Upper lobe of left lung (tissue), 4 donors: ENCODE measurements at regions not wholly inside any gene's neighbourhood (a gene's known extent, or its start where the extent isn't known, plus 50 kb on each side); places are given as distances from the start of the nearest gene placed in this dataset.

Experiments
- POLR2A ChIP-seq, 4 donors: fragments of 450-650 bp; IDR thresholded peaks; one replicate each; pipeline ENCODE4 v1.5.1; 2016 to 2017; ENCODE audit warnings: antibody characterized with exemption in 4 of 4, mild to moderate bottlenecking in 2 of 4
- POLR2AphosphoS5 ChIP-seq, 2 donors: sonication (generic); formaldehyde crosslinking; IDR thresholded peaks; one replicate each; pipeline ENCODE4 v1.5.1; 2017; ENCODE audit warnings: antibody characterized with exemption in 2 of 2
- TF ChIP-seq, protein P1 (sequence below), 6 experiments: fragments of 450-650 bp in 4 of 6; fragments of 200-600 bp in 2 of 6; sonication (generic) in 2 of 6; IDR thresholded peaks; one replicate each; pipeline ENCODE4 v1.5.1; 2016 to 2019; ENCODE audit warnings: antibody characterized with exemption in 6 of 6

DNA sequence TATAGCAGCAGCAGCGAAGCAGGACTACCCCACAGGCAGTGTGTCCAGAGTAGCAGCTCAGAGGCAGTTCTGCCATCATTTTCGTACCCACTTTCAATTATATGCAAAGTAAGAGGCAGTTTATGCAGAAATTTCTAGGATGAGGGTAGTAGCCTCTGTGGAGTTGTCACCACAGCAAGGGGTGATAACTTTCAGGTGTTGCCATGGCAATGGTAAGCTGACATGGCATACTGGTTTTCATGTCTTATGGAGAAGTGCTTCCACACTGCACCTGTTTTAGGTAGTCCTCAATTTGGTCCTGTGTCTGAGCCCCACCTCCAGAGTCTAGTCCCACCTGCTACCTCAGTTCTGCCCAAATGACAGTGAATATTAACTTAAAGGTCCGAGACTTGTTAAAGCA, 133.3 kb upstream of the SYT6 start:
- TF ChIP-seq, protein P1, sequence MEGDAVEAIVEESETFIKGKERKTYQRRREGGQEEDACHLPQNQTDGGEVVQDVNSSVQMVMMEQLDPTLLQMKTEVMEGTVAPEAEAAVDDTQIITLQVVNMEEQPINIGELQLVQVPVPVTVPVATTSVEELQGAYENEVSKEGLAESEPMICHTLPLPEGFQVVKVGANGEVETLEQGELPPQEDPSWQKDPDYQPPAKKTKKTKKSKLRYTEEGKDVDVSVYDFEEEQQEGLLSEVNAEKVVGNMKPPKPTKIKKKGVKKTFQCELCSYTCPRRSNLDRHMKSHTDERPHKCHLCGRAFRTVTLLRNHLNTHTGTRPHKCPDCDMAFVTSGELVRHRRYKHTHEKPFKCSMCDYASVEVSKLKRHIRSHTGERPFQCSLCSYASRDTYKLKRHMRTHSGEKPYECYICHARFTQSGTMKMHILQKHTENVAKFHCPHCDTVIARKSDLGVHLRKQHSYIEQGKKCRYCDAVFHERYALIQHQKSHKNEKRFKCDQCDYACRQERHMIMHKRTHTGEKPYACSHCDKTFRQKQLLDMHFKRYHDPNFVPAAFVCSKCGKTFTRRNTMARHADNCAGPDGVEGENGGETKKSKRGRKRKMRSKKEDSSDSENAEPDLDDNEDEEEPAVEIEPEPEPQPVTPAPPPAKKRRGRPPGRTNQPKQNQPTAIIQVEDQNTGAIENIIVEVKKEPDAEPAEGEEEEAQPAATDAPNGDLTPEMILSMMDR (IDR thresholded peaks at IDR 0.05), result no peak
- TF ChIP-seq POLR2AphosphoS5 (IDR thresholded peaks at IDR 0.05) (no peak), POLR2A (IDR thresholded peaks at IDR 0.05) (no peak)
